Dermis blood vessel endothelial cell (primary cell): ENCODE measurements at regions not wholly inside any gene's neighbourhood (a gene's known extent, or its start where the extent isn't known, plus 50 kb on each side); places are given as distances from the start of the nearest gene placed in this dataset.

Experiments used
- DNase-seq: peaks from one replicate; pipeline ENCODE4 v3.0.0; 2010

- no peak for DNase-seq
These were observed 743.4 kb downstream of the RPS29 start for GRCh38 chr14:48842785-48843184.

GRCh38 chr14:48826058-48826457 lies 760.1 kb downstream of the RPS29 start:
- no peak for DNase-seq

- DNase-seq, result no peak
These were observed 771.6 kb downstream of the RPS29 start for GRCh38 chr14:48814562-48814961.

GRCh38 chr14:48805315-48805714 lies 780.9 kb downstream of the RPS29 start:
- no peak for DNase-seq

- DNase-seq, result no peak
These were observed 793.7 kb downstream of the RPS29 start for GRCh38 chr14:48792376-48793024.

- no peak for DNase-seq
These were observed 797.4 kb downstream of the RPS29 start for GRCh38 chr14:48788771-48789170.

GRCh38 chr14:48786498-48786897 lies 799.7 kb downstream of the RPS29 start:
- no peak for DNase-seq

- DNase-seq, result no peak
These were observed 814.5 kb downstream of the RPS29 start for GRCh38 chr14:48771717-48772116.

GRCh38 chr14:48751293-48751692 lies 834.9 kb downstream of the RPS29 start:
- DNase-seq, result no peak

GRCh38 chr14:48748151-48748675 lies 838.0 kb downstream of the RPS29 start:
- no peak for DNase-seq

- DNase-seq, result no peak
These were observed 838.6 kb downstream of the RPS29 start for GRCh38 chr14:48747561-48748089.

GRCh38 chr14:48744202-48744601 lies 842.0 kb downstream of the RPS29 start:
- no peak for DNase-seq

- no peak for DNase-seq
These were observed 847.8 kb downstream of the RPS29 start for GRCh38 chr14:48738186-48738925.

GRCh38 chr14:48735607-48736006 lies 850.6 kb downstream of the RPS29 start:
- no peak for DNase-seq

GRCh38 chr14:48731260-48731659 lies 854.9 kb downstream of the RPS29 start:
- no peak for DNase-seq

GRCh38 chr14:48726080-48726642 lies 860.0 kb downstream of the RPS29 start:
- DNase-seq, result no peak

GRCh38 chr14:48725051-48725734 lies 861.0 kb downstream of the RPS29 start:
- no peak for DNase-seq

GRCh38 chr14:48723841-48724495 lies 862.2 kb downstream of the RPS29 start:
- DNase-seq, result no peak

- DNase-seq, result no peak
These were observed 871.8 kb downstream of the RPS29 start for GRCh38 chr14:48714366-48714765.

GRCh38 chr14:48710133-48710532 lies 876.0 kb downstream of the RPS29 start:
- no peak for DNase-seq

GRCh38 chr14:48709277-48709785 lies 876.8 kb downstream of the RPS29 start:
- no peak for DNase-seq

GRCh38 chr14:48704639-48705038 lies 881.5 kb downstream of the RPS29 start:
- DNase-seq, result no peak
